ENCODE measurements at regions not wholly inside any gene's neighbourhood (a gene's known extent, or its start where the extent isn't known, plus 50 kb on each side); places are given as distances from the start of the nearest gene placed in this dataset.

DNA sequence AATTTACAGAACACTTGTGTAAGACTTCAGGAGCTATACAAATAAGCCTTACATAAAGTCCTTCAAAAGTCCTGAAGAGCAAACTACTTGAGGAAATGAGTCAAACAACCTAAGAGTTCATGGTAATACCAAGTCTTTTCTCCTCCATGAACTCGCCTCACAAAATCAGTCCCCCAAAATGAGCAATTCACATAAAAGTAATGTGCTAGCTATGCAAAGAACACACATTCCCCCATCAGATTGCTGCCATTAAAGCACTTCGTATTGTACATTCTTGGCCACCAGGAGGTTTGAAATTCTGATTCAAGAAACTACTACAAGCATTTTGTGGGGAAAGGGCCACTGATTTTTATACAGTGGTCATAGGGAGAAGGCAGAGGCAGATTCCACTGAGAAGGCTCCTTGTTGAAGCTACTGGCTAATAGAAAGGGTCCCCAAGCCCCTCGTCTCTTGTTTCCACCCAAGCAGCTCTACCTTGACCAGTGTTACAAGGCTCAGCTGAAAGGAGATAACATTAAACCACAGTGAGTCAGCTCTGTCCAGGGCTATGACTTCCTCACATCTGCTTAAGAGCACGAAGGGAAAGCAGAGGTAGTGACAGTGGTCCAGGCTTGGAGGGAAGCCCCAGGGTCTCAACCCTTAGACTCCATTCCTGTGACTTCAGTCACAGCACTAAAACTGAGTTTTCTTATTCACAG, 115.2 kb upstream of the CDK1 start:
- no peak for ATAC-seq (replicated peaks; ENCODE audit: extremely low read depth, poor library complexity, severe bottlenecking)
- H3K27me3 Mint-ChIP-seq = no peaks in the 10 kb centered on the region
- no peak overlapping the region for H3K27ac Mint-ChIP-seq (ENCODE audit: low read depth)
- DNase-seq (ENCODE audit: low spot score in 2 of 2) = no peak
- H3K36me3 Mint-ChIP-seq (ENCODE audit: insufficient read depth) = peaks cover 1% of the 10 kb centered on the region
- H3K4me3 Mint-ChIP-seq = no peak overlapping the region
- peaks cover 27% of the 10 kb centered on the region for H3K4me1 Mint-ChIP-seq
- H3K9me3 Mint-ChIP-seq = no peaks in the 10 kb centered on the region

DNA sequence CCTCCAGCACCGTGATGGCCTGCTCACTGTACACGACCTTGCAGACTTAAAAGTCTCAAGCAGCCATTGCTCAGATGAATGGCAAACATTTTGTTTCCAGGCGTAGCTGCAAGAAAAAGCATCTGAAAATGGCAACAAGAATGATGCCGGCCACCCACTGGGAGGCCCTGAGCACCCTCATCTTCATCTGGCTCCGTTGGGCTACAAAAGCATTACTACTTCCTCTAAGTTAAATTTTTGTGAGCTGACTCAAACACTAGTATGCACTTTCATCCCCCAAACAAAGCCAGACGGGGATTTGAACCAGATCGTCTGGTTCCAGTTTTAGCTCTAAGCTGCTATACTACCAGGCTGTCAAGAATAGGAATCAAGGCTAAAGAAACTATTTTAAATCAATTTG, 116.6 kb upstream of the CDK1 start:
- Mint-ChIP-seq H3K27me3 (no peaks in the 10 kb centered on the region), H3K36me3 (ENCODE audit: insufficient read depth) (peaks cover 3% of the 10 kb centered on the region), H3K27ac (ENCODE audit: low read depth) (no peak overlapping the region), H3K4me1 (peaks cover 33% of the 10 kb centered on the region), H3K9me3 (no peaks in the 10 kb centered on the region), H3K4me3 (no peak overlapping the region)
- DNase-seq (ENCODE audit: low spot score in 2 of 2) (no peak), ATAC-seq (replicated peaks; ENCODE audit: extremely low read depth, poor library complexity, severe bottlenecking) (no peak)

- no peak overlapping the region for H3K4me3 Mint-ChIP-seq
- peaks cover 28% of the 10 kb centered on the region for H3K4me1 Mint-ChIP-seq
- no peak overlapping the region for H3K27ac Mint-ChIP-seq (ENCODE audit: low read depth)
- H3K36me3 Mint-ChIP-seq (ENCODE audit: insufficient read depth) = peaks cover 2% of the 10 kb centered on the region
- no peaks in the 10 kb centered on the region for H3K27me3 Mint-ChIP-seq
- no peak for DNase-seq (ENCODE audit: low spot score in 2 of 2)
- no peaks in the 10 kb centered on the region for H3K9me3 Mint-ChIP-seq
- ATAC-seq (replicated peaks; ENCODE audit: extremely low read depth, poor library complexity, severe bottlenecking) = no peak
Observed at GRCh38 chr10:60660625-60661024, 117.7 kb upstream of the CDK1 start.

DNA sequence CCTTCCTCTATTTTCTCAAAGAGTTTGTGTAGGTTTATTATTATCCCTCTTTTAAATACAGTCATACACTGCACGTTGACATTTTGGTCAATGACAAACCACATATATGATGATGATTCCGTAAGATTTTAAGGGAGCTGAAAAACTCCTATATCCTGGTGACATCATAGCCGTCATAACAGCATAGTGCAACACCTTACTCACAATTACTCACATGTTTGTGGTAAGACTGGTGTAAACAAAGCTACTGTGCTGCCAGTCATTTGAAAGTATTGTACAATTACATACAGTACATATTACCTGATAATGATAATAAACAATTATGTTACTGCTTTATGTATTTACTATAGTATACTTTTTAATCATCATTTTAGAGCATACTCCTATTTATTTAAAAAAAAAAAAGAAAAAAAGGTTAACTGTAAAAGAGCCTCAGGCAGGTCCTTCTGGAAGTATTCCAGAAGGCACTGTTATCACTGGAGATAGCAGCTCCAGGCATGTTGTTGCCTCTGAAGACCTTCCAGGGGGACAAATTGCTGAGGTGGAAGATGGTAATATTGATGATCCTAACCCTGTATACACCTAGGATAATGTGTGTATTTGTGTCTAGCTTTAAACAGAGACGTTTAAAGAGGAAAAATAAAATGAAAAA, 123.3 kb upstream of the CDK1 start:
- peaks cover 4% of the 10 kb centered on the region for H3K36me3 Mint-ChIP-seq (ENCODE audit: insufficient read depth)
- no peaks in the 10 kb centered on the region for H3K27me3 Mint-ChIP-seq
- no peak overlapping the region for H3K27ac Mint-ChIP-seq (ENCODE audit: low read depth)
- ATAC-seq (replicated peaks; ENCODE audit: extremely low read depth, poor library complexity, severe bottlenecking) (no peak), DNase-seq (ENCODE audit: low spot score in 2 of 2) (no peak)
- peaks cover 25% of the 10 kb centered on the region for H3K4me1 Mint-ChIP-seq
- no peaks in the 10 kb centered on the region for H3K9me3 Mint-ChIP-seq
- H3K4me3 Mint-ChIP-seq = no peak overlapping the region

DNA sequence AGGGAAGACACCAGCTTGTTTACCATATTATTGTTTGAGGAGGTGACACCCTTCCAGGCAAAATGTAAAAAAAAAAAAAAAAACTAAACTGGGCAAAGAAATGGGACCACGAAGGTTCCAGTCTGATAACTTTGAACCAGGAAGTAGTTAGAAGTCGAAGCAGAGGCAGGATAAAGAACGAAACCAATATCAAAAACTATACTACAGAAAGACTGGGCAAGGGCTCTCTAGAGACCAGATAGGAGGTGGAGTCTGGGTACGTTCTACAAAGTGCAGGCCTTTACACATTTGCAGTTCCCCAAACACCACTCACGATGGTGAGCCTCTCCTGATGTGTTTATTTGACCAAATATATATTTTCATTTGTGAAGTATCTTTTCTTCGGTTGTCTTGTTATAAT, 125.7 kb upstream of the CDK1 start:
- Mint-ChIP-seq H3K4me3 (no peak overlapping the region), H3K4me1 (peaks cover 31% of the 10 kb centered on the region), H3K9me3 (no peaks in the 10 kb centered on the region), H3K27me3 (no peaks in the 10 kb centered on the region), H3K36me3 (ENCODE audit: insufficient read depth) (peaks cover 4% of the 10 kb centered on the region), H3K27ac (ENCODE audit: low read depth) (no peak overlapping the region)
- no peak for DNase-seq (ENCODE audit: low spot score in 2 of 2)
- no peak for ATAC-seq (replicated peaks; ENCODE audit: extremely low read depth, poor library complexity, severe bottlenecking)

GRCh38 chr10:60650378-60650800, 127.9 kb upstream of the CDK1 start:
- no peak for DNase-seq (ENCODE audit: low spot score in 2 of 2)
- H3K27ac Mint-ChIP-seq (ENCODE audit: low read depth) = peak overlapping the region; percentile 22
- H3K4me3 Mint-ChIP-seq = no peak overlapping the region
- no peaks in the 10 kb centered on the region for H3K27me3 Mint-ChIP-seq
- H3K4me1 Mint-ChIP-seq = peaks cover 24% of the 10 kb centered on the region
- peaks cover 3% of the 10 kb centered on the region for H3K36me3 Mint-ChIP-seq (ENCODE audit: insufficient read depth)
- no peak for ATAC-seq (replicated peaks; ENCODE audit: extremely low read depth, poor library complexity, severe bottlenecking)
- H3K9me3 Mint-ChIP-seq = no peaks in the 10 kb centered on the region

DNA sequence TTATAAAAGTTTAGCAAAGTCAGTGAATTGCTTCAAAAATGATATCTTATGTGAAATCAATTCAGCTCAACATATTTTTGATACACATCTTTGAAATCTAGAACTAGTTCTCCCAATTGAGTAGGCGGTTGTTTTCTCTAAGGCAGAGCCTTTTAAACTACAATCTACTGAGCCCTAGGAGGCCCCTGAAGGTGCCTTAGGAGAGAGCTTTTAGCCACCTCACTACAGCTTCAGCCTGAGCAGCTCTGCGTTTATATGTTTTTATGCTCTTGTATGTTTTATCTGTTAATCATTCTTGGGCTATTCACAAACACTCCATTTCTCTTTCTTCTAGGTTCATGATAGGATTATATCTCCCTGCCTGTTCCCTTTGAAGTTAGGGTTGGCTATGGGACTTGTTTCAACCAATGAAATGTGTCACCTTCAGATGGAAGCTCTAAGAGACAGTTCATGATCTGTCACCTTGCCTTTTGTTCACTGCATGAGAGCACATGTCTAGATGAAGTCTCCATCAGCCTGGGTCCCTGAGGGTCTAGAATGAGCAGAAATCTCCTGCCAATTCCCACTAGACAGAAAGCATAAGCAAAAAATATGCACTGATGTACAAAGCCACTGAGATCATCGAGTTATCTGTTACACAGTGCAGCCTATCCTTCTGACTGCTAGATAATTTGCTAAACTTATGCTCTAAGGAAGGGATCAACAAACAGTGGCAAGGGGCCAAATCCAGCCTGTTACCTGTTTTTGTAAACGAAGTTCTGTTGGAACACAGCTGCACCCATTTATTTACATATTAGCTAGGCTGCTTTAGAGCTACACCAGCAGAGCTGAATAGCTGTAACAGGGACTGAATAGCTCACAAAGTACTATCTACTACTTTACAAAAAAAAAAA, 128.5 kb upstream of the CDK1 start:
- Mint-ChIP-seq H3K4me3 (no peak overlapping the region), H3K4me1 (peaks cover 24% of the 10 kb centered on the region), H3K27me3 (no peaks in the 10 kb centered on the region), H3K36me3 (ENCODE audit: insufficient read depth) (peaks cover 3% of the 10 kb centered on the region), H3K27ac (ENCODE audit: low read depth) (peak overlapping the region; percentile 22), H3K9me3 (no peaks in the 10 kb centered on the region)
- DNase-seq (ENCODE audit: low spot score in 2 of 2) (no peak), ATAC-seq (replicated peaks; ENCODE audit: extremely low read depth, poor library complexity, severe bottlenecking) (no peak)

DNA sequence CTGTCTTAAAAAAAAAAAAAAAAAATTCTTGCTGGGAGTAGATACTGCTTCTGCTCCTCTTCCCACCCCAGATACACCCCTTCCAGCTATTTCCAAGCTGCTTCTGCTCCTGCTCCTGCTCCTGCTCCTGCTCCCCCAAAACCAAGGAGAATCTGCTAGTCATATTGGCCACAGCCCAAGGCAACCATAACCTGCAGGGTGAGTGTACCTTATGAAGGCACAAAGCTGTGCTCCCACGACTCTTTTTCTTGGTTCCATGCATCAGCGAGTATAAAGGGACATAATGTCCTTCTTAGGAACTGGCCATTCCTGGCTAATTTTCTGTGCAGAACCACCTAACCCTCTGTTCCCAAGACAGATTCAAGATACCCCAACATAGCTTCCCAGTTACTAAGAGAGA, 129.5 kb upstream of the CDK1 start:
- no peak for DNase-seq (ENCODE audit: low spot score in 2 of 2)
- no peak overlapping the region for H3K4me3 Mint-ChIP-seq
- peaks cover 19% of the 10 kb centered on the region for H3K4me1 Mint-ChIP-seq
- peak overlapping the region; percentile 4 for H3K27ac Mint-ChIP-seq (ENCODE audit: low read depth)
- H3K9me3 Mint-ChIP-seq = no peaks in the 10 kb centered on the region
- ATAC-seq (replicated peaks; ENCODE audit: extremely low read depth, poor library complexity, severe bottlenecking) = no peak
- no peaks in the 10 kb centered on the region for H3K27me3 Mint-ChIP-seq
- peaks cover 3% of the 10 kb centered on the region for H3K36me3 Mint-ChIP-seq (ENCODE audit: insufficient read depth)

GRCh38 chr10:60646966-60647796, 131.1 kb upstream of the CDK1 start:
- no peaks in the 10 kb centered on the region for H3K27me3 Mint-ChIP-seq
- H3K27ac Mint-ChIP-seq (ENCODE audit: low read depth) = no peak overlapping the region
- peaks cover 1% of the 10 kb centered on the region for H3K36me3 Mint-ChIP-seq (ENCODE audit: insufficient read depth)
- H3K9me3 Mint-ChIP-seq = no peaks in the 10 kb centered on the region
- peak; percentile 45 for ATAC-seq (replicated peaks; ENCODE audit: extremely low read depth, poor library complexity, severe bottlenecking)
- DNase-seq (ENCODE audit: low spot score in 2 of 2) = no peak
- no peak overlapping the region for H3K4me3 Mint-ChIP-seq
- H3K4me1 Mint-ChIP-seq = peaks cover 15% of the 10 kb centered on the region

- Mint-ChIP-seq H3K27ac (ENCODE audit: low read depth) (no peak overlapping the region), H3K27me3 (no peaks in the 10 kb centered on the region), H3K4me3 (no peak overlapping the region), H3K36me3 (ENCODE audit: insufficient read depth) (no peaks in the 10 kb centered on the region), H3K4me1 (peaks cover 13% of the 10 kb centered on the region), H3K9me3 (no peaks in the 10 kb centered on the region)
- no peak for DNase-seq (ENCODE audit: low spot score in 2 of 2)
- ATAC-seq (replicated peaks; ENCODE audit: extremely low read depth, poor library complexity, severe bottlenecking) = no peak
Observed at GRCh38 chr10:60645980-60646379, 132.3 kb upstream of the CDK1 start.

GRCh38 chr10:60644436-60645130, 133.7 kb upstream of the CDK1 start:
- H3K4me3 Mint-ChIP-seq = no peak overlapping the region
- H3K27ac Mint-ChIP-seq (ENCODE audit: low read depth) = no peak overlapping the region
- no peaks in the 10 kb centered on the region for H3K27me3 Mint-ChIP-seq
- DNase-seq (ENCODE audit: low spot score in 2 of 2) (no peak), ATAC-seq (replicated peaks; ENCODE audit: extremely low read depth, poor library complexity, severe bottlenecking) (no peak)
- H3K36me3 Mint-ChIP-seq (ENCODE audit: insufficient read depth) = no peaks in the 10 kb centered on the region
- no peaks in the 10 kb centered on the region for H3K9me3 Mint-ChIP-seq
- peaks cover 7% of the 10 kb centered on the region for H3K4me1 Mint-ChIP-seq

- Mint-ChIP-seq H3K4me3 (no peak overlapping the region), H3K36me3 (ENCODE audit: insufficient read depth) (no peaks in the 10 kb centered on the region), H3K9me3 (no peaks in the 10 kb centered on the region), H3K4me1 (peaks cover 8% of the 10 kb centered on the region), H3K27ac (ENCODE audit: low read depth) (no peak overlapping the region), H3K27me3 (no peaks in the 10 kb centered on the region)
- DNase-seq (ENCODE audit: low spot score in 2 of 2) (no peak), ATAC-seq (replicated peaks; ENCODE audit: extremely low read depth, poor library complexity, severe bottlenecking) (no peak)
Observed at GRCh38 chr10:60643874-60644273, 134.4 kb upstream of the CDK1 start.
